HepG2 (cell line): ENCODE measurements at regions not wholly inside any gene's neighbourhood (a gene's known extent, or its start where the extent isn't known, plus 50 kb on each side); places are given as distances from the start of the nearest gene placed in this dataset.

Source experiments
- ATAC-seq: fragments of 200-7000 bp; cut with Tn5 transposase; 3 replicates; pipeline ENCODE4 v1.9.1; 2020; ENCODE audit warnings: mild to moderate bottlenecking, moderate library complexity
- BruUV-seq: library from RNA; stranded (reverse); fragments of 400-500 nt; replicated peaks from 2 replicates; lab custom pipeline; 2021; lab: Mats Ljungman, UMichigan
- CTCF ChIA-PET: fragments of 300-600 bp; formaldehyde crosslinking; extraction: SDS; loops from one replicate; lab custom pipeline; 2021; ENCODE audit warnings: low total read pairs, inconsistent platforms, low intra/inter-chr PET ratio; lab: Yijun Ruan, JAX
- POLR2A ChIA-PET: fragments of 350-600 bp; sonication (Branson Sonifier 250); formaldehyde crosslinking; loops from one replicate; lab custom pipeline; 2020; ENCODE audit warnings: antibody characterized with exemption, inconsistent platforms; lab: Yijun Ruan, JAX
- DNase-seq: peaks from one replicate; pipeline ENCODE4 v3.0.0-alpha.2; 2015; ENCODE audit warnings: low spot score
- FAIRE-seq: peaks from 3 replicates; lab custom pipeline; 2011; peaks lifted over from hg19 to GRCh38; lab: Jason Lieb, UNC
- H2AFZ ChIP-seq: one replicate; pipeline ENCODE4 v1.6.1; 2011; ENCODE audit warnings: low read length, inconsistent platforms
- H3K27ac ChIP-seq: fragments of 300-600 bp; 3 replicates; pipeline ENCODE4 v1.8.0; 2011; ENCODE audit warnings: mixed run types, mild to moderate bottlenecking, mixed read lengths, low read length, inconsistent platforms; ENCODE audit not compliant: insufficient read depth; ENCODE audit errors: extremely low read length
- H3K27me3 ChIP-seq, 2 experiments: fragments of 200-600 bp in 1 of 2; 2 replicates in 1 of 2; 3 replicates in 1 of 2; pipeline versions ENCODE4 v1.6.0 to v1.8.0; 2011; ENCODE audit warnings: low read length in 2 of 2, mild to moderate bottlenecking in 2 of 2, moderate library complexity in 2 of 2, inconsistent platforms in 1 of 2; ENCODE audit not compliant: insufficient read depth in 2 of 2, control insufficient read depth in 1 of 2
- H3K36me3 ChIP-seq, 2 experiments: fragments of 200-600 bp in 1 of 2; replicated peaks in 1 of 2; 2 replicates in 1 of 2; 3 replicates in 1 of 2; pipeline versions ENCODE4 v1.5.1 to v1.8.0; 2011; ENCODE audit warnings: low read length in 2 of 2, inconsistent platforms in 1 of 2; ENCODE audit not compliant: insufficient read depth in 2 of 2, control insufficient read depth in 1 of 2
- H3K4me1 ChIP-seq: 2 replicates; pipeline ENCODE4 v1.5.1; 2012; ENCODE audit warnings: low read length, inconsistent platforms; ENCODE audit not compliant: insufficient read depth
- H3K4me2 ChIP-seq: 2 replicates; pipeline ENCODE4 v1.6.0; 2011; ENCODE audit warnings: low read depth, low read length, inconsistent platforms
- H3K4me3 ChIP-seq, 3 experiments: fragments of 200-600 bp in 1 of 3; sonication (generic), shearing (Covaris generic) in 1 of 3; replicated peaks in 1 of 3; 2 replicates each; pipeline ENCODE4 v1.5.1; 2011 to 2016; ENCODE audit warnings: low read length in 3 of 3, inconsistent platforms in 2 of 3, low read depth in 2 of 3, mild to moderate bottlenecking in 2 of 3, control low read depth in 1 of 3, mixed read lengths in 1 of 3; ENCODE audit not compliant: insufficient read depth in 1 of 3
- H3K79me2 ChIP-seq: one replicate; pipeline ENCODE4 v1.6.1; 2011; ENCODE audit warnings: low read length, inconsistent platforms; ENCODE audit not compliant: insufficient read depth
- H3K9ac ChIP-seq: 2 replicates; pipeline ENCODE4 v1.6.0; 2011; ENCODE audit warnings: mild to moderate bottlenecking, low read depth, low read length, inconsistent platforms; ENCODE audit not compliant: insufficient read depth
- H3K9me3 ChIP-seq: 2 replicates; pipeline ENCODE4 v1.5.1; 2012; ENCODE audit warnings: mild to moderate bottlenecking, low read length
- H4K20me1 ChIP-seq: 2 replicates; pipeline ENCODE4 v1.6.0; 2011; ENCODE audit warnings: inconsistent platforms, mild to moderate bottlenecking, low read length, moderate library complexity; ENCODE audit not compliant: insufficient read depth
- ARID2 ChIP-seq: sonication (generic); formaldehyde crosslinking; IDR thresholded peaks from 2 replicates; pipeline ENCODE4 v1.8.1; 2022; ENCODE audit warnings: mild to moderate bottlenecking, missing genetic modification reagents, borderline replicate concordance
- FUBP1 ChIP-seq: sonication (generic); formaldehyde crosslinking; IDR thresholded peaks from 2 replicates; pipeline ENCODE4 v1.5.1; 2020; ENCODE audit warnings: missing genetic modification reagents, mild to moderate bottlenecking, borderline replicate concordance
- MAFF ChIP-seq: IDR thresholded peaks from 2 replicates; pipeline ENCODE4 v1.6.1; 2011; ENCODE audit warnings: low read depth, low read length, improper control_type of control experiment
- MAFK ChIP-seq, 2 experiments: IDR thresholded peaks in 1 of 2; conservative IDR thresholded peaks in 1 of 2; 2 replicates each; pipeline ENCODE4 v1.6.1; 2011; ENCODE audit warnings: improper control_type of control experiment in 2 of 2, low read length in 2 of 2
- REPIN1 ChIP-seq: sonication (generic); formaldehyde crosslinking; IDR thresholded peaks from 2 replicates; pipeline ENCODE4 v1.8.0; 2022; ENCODE audit warnings: missing genetic modification reagents, low read depth, mild to moderate bottlenecking, borderline replicate concordance
- SP1 ChIP-seq, 2 experiments: fragments of 450-650 bp in 1 of 2; sonication (generic) in 1 of 2; formaldehyde crosslinking in 1 of 2; IDR thresholded peaks; 2 replicates each; pipeline versions ENCODE4 v1.4.0 to v1.6.1; 2016 to 2020; ENCODE audit warnings: missing genetic modification reagents in 1 of 2
- TBX3 ChIP-seq: fragments of 450-650 bp; IDR thresholded peaks from 2 replicates; pipeline ENCODE4 v1.6.1; 2017; ENCODE audit warnings: antibody characterized with exemption, mild to moderate bottlenecking, inconsistent platforms, borderline replicate concordance
- XBP1 ChIP-seq: sonication (generic); formaldehyde crosslinking; IDR thresholded peaks from 2 replicates; pipeline ENCODE4 v1.5.0; 2020; ENCODE audit warnings: missing genetic modification reagents
- ZFP91 ChIP-seq: sonication (generic); formaldehyde crosslinking; IDR thresholded peaks from 2 replicates; pipeline ENCODE4 v1.9.0; 2022; ENCODE audit warnings: missing genetic modification reagents, mild to moderate bottlenecking, borderline replicate concordance
- ZNF160 ChIP-seq: sonication (generic); formaldehyde crosslinking; IDR thresholded peaks from 2 replicates; pipeline ENCODE4 v1.8.0; 2022; ENCODE audit warnings: mild to moderate bottlenecking, inconsistent platforms, missing genetic modification reagents
- ZNF3 ChIP-seq: IDR thresholded peaks from 2 replicates; pipeline ENCODE4 v1.7.0; 2017; ENCODE audit warnings: inconsistent platforms
- ZNF816 ChIP-seq: sonication (generic); formaldehyde crosslinking; IDR thresholded peaks from 2 replicates; pipeline ENCODE4 v1.8.0; 2022; ENCODE audit warnings: missing genetic modification reagents, mild to moderate bottlenecking, borderline replicate concordance
- WGBS: methylation state at CpG from one replicate; pipeline ENCODE4 v1.1.6; 2017; ENCODE audit warnings: low lambda C conversion rate; 5-methylcytosine and 5-hydroxymethylcytosine counted together
- in situ Hi-C: cut with HindIII; loops from 2 replicates; pipeline ENCODE4 v1.10.0; 2017; ENCODE audit warnings: low pct_unique_long_range_greater_than_20kb; ENCODE audit not compliant: extremely low pct_ligation_motif_present
- intact Hi-C: fragments of 100-400 bp; cut with micrococcal nuclease; formaldehyde crosslinking; loops from one replicate; pipeline ENCODE4 v1.10.0; 2022; ENCODE audit not compliant: unreplicated experiment

- CTCF ChIA-PET = no interaction called here
- WGBS = 23% methylated on average over 1 of the region's 1 CpG
- TF ChIP-seq ZNF3 (CRISPR knock-in tag) = no peak
- no peak for TF ChIP-seq REPIN1 (CRISPR knock-in tag)
- peak; percentile 57 to 66; a peak in 3 of 4 replicates for TF ChIP-seq MAFK (conservative IDR thresholded peaks at IDR 0.05 in 1 of 2, IDR thresholded peaks at IDR 0.05 in 1 of 2; ENCODE audit: low read length in 2 of 2)
- peak; percentile 55; the same call in 1 of the 2 replicates for TF ChIP-seq MAFF
Measured at GRCh38 chr2:59254279-59254678, 1013.2 kb upstream of the FANCL start.

GRCh38 chr2:59250307-59250677 is 1009.2 kb upstream of the FANCL start:
- in situ Hi-C loops = no loop called here
- ChIA-PET POLR2A (no interaction called here), CTCF (no interaction called here)
- DNase-seq (no peak), FAIRE-seq (no peak), ATAC-seq (no peak)
- H3K4me1 ChIP-seq = no peaks in the 10 kb centered on the region
- intact Hi-C loops = no loop called here
- no peak overlapping the region for H3K9ac ChIP-seq
- no peaks in the 10 kb centered on the region for H3K79me2 ChIP-seq
- no peak overlapping the region for H3K4me3 ChIP-seq
- 0 out of 5 replicates have a peak, but pooled peaks cover 0 to 7% of the 10 kb centered on the region in 2 experiments for H3K27me3 ChIP-seq
- 0% methylated on average over 1 of the region's 1 CpG for WGBS
- no peak overlapping the region for H2AFZ ChIP-seq
- H3K36me3 ChIP-seq = no peaks in the 10 kb centered on the region
- no peaks in the 10 kb centered on the region for H3K9me3 ChIP-seq
- H3K27ac ChIP-seq = no peak overlapping the region
- BruUV-seq = no TSS peak
- no peaks in the 10 kb centered on the region for H4K20me1 ChIP-seq
- H3K4me2 ChIP-seq = no peak overlapping the region
- TF ChIP-seq ZNF160 (CRISPR knock-in tag) (no peak), ZFP91 (CRISPR knock-in tag) (no peak), ARID2 (CRISPR knock-in tag) (no peak), SP1 (IDR thresholded peaks at IDR 0.05) (no peak), SP1 (CRISPR knock-in tag; IDR thresholded peaks at IDR 0.05) (no peak), ZNF816 (CRISPR knock-in tag) (no peak), FUBP1 (no peak), XBP1 (CRISPR knock-in tag) (no peak), TBX3 (no peak)

More at GRCh38 chr2:59254279-59254678, 1013.2 kb upstream of the FANCL start:
- no peak overlapping the region for H3K4me3 ChIP-seq
- POLR2A ChIA-PET = no interaction called here
- H3K9me3 ChIP-seq = no peaks in the 10 kb centered on the region
- H2AFZ ChIP-seq = no peak overlapping the region
- H3K27me3 ChIP-seq = 0 out of 5 replicates have a peak, but pooled peaks cover 0 to 7% of the 10 kb centered on the region in 2 experiments
- intact Hi-C loops = no loop called here
- no peak overlapping the region for H3K9ac ChIP-seq
- DNase-seq (no peak), ATAC-seq (no peak), FAIRE-seq (no peak)
- no TSS peak for BruUV-seq
- H3K4me1 ChIP-seq = no peaks in the 10 kb centered on the region
- H3K27ac ChIP-seq = no peak overlapping the region
- no peaks in the 10 kb centered on the region for H3K36me3 ChIP-seq
- no peak overlapping the region for H3K4me2 ChIP-seq
- H4K20me1 ChIP-seq = no peaks in the 10 kb centered on the region
- in situ Hi-C loops = no loop called here
- no peaks in the 10 kb centered on the region for H3K79me2 ChIP-seq
